Activated CD4-positive, alpha-beta T cell treated with anti-CD3 and anti-CD28 coated beads for 1 hour (primary cell): ENCODE measurements at regions not wholly inside any gene's neighbourhood (a gene's known extent, or its start where the extent isn't known, plus 50 kb on each side); places are given as distances from the start of the nearest gene placed in this dataset.

Experiments
- DNase-seq: peaks from one replicate; pipeline ENCODE4 v3.0.0-alpha.2; 2020

GRCh38 chr14:65252482-65253255, 150.4 kb upstream of the MAX start:
- no peak for DNase-seq

- DNase-seq, result no peak
Observed at GRCh38 chr14:65255029-65255545, 152.8 kb upstream of the MAX start.

GRCh38 chr14:65255583-65256461, 153.5 kb upstream of the MAX start:
- DNase-seq, result no peak

GRCh38 chr14:65256714-65257113, 154.4 kb upstream of the MAX start:
- no peak for DNase-seq

- no peak for DNase-seq
Observed at GRCh38 chr14:65257425-65257824, 155.1 kb upstream of the FUT8 start.

GRCh38 chr14:65258391-65258790, 154.1 kb upstream of the FUT8 start:
- no peak for DNase-seq

GRCh38 chr14:65259000-65259399, 153.5 kb upstream of the FUT8 start:
- no peak for DNase-seq

GRCh38 chr14:65260786-65261185, 151.7 kb upstream of the FUT8 start:
- DNase-seq, result no peak

GRCh38 chr14:65261425-65261920, 151.1 kb upstream of the FUT8 start:
- no peak for DNase-seq

- no peak for DNase-seq
Observed at GRCh38 chr14:65261946-65262345, 150.6 kb upstream of the FUT8 start.

GRCh38 chr14:65263177-65263788, 149.2 kb upstream of the FUT8 start:
- DNase-seq, result no peak

GRCh38 chr14:65267856-65268255, 144.7 kb upstream of the FUT8 start:
- no peak for DNase-seq

- DNase-seq, result no peak
Observed at GRCh38 chr14:65268594-65268993, 143.9 kb upstream of the FUT8 start.

- DNase-seq, result no peak
Observed at GRCh38 chr14:65269732-65270131, 142.8 kb upstream of the FUT8 start.

GRCh38 chr14:65277027-65277426, 135.5 kb upstream of the FUT8 start:
- no peak for DNase-seq

GRCh38 chr14:65277580-65278270, 134.8 kb upstream of the FUT8 start:
- DNase-seq, result no peak

- DNase-seq, result no peak
Observed at GRCh38 chr14:65278589-65278988, 133.9 kb upstream of the FUT8 start.

- no peak for DNase-seq
Observed at GRCh38 chr14:65279510-65279909, 133.0 kb upstream of the FUT8 start.

GRCh38 chr14:65279958-65280357, 132.6 kb upstream of the FUT8 start:
- DNase-seq, result no peak

- no peak for DNase-seq
Observed at GRCh38 chr14:65280653-65281052, 131.9 kb upstream of the FUT8 start.

GRCh38 chr14:65281991-65282895, 130.3 kb upstream of the FUT8 start:
- DNase-seq, result no peak

GRCh38 chr14:65282896-65283253, 129.7 kb upstream of the FUT8 start:
- no peak for DNase-seq
